Lung (tissue), 11 donors: ENCODE measurements at regions not wholly inside any gene's neighbourhood (a gene's known extent, or its start where the extent isn't known, plus 50 kb on each side); places are given as distances from the start of the nearest gene placed in this dataset.
"Not testable (repeated sequence)": the region's sequence is repeated elsewhere in the genome, so short reads cannot be mapped to it uniquely, and the experiment has no call there.

Experiments
- ATAC-seq: fragments of 200-7000 bp; cut with Tn5 transposase; one replicate; pipeline ENCODE4 v1.9.1; 2020; ENCODE audit warnings: moderate number of reproducible peaks; ENCODE audit not compliant: insufficient read depth, low FRiP score
- DNase-seq, 3 donors: peaks; one replicate each; pipeline ENCODE4 v3.0.0-alpha.2; 2013 to 2017
- H3K27ac ChIP-seq, 2 donors: one replicate each; pipeline ENCODE4 v1.5.1; 2013; ENCODE audit warnings: mild to moderate bottlenecking in 2 of 2, moderate library complexity in 2 of 2, control low read depth in 1 of 2, inconsistent platforms in 1 of 2, low read depth in 1 of 2, low read length in 1 of 2
- H3K27me3 ChIP-seq, 3 donors: one replicate each; pipeline ENCODE4 v1.5.1; 2013; ENCODE audit warnings: low read length in 2 of 3; ENCODE audit not compliant: control insufficient read depth in 3 of 3, insufficient read depth in 3 of 3
- H3K36me3 ChIP-seq, 4 donors: one replicate each; pipeline ENCODE4 v1.5.1; 2013; ENCODE audit warnings: low read length in 4 of 4, mild to moderate bottlenecking in 1 of 4, moderate library complexity in 1 of 4; ENCODE audit not compliant: control insufficient read depth in 4 of 4, insufficient read depth in 4 of 4
- H3K4me1 ChIP-seq, 5 donors: one replicate each; pipeline ENCODE4 v1.5.1; 2013; ENCODE audit warnings: low read length in 5 of 5, mild to moderate bottlenecking in 2 of 5, moderate library complexity in 1 of 5; ENCODE audit not compliant: control insufficient read depth in 5 of 5, insufficient read depth in 5 of 5
- H3K4me3 ChIP-seq: one replicate; pipeline ENCODE4 v1.5.1; 2013; ENCODE audit warnings: mild to moderate bottlenecking, control low read depth, moderate library complexity
- H3K9ac ChIP-seq, 2 donors: one replicate each; pipeline ENCODE4 v1.5.1; 2013; ENCODE audit warnings: low read length in 2 of 2, control low read depth in 1 of 2; ENCODE audit not compliant: insufficient read depth in 1 of 2
- H3K9me3 ChIP-seq, 4 donors: one replicate each; pipeline ENCODE4 v1.5.1; 2013; ENCODE audit warnings: low read length in 3 of 4, mild to moderate bottlenecking in 1 of 4, moderate library complexity in 1 of 4; ENCODE audit not compliant: control insufficient read depth in 4 of 4, insufficient read depth in 3 of 4
- WGBS, 2 donors: extraction: QIAGEN DNeasy Blood & Tissue Kit; methylation state at CpG; one replicate each; pipeline ENCODE4 v1.1.7; 2013; 5-methylcytosine and 5-hydroxymethylcytosine counted together
- TF ChIP-seq, protein P1 (sequence below): IDR thresholded peaks from 2 replicates; pipeline ENCODE4 v1.5.1; 2012; ENCODE audit warnings: mild to moderate bottlenecking; ENCODE audit errors: control extremely low read depth, extremely low read depth
- donor health status: control.
- donor health status: control.
- donor health status: Bipolar disorder and iron deficiency.
- donor health status: healthy.
- donor health status: DM: yes; HTN: yes; CAD: no.

DNA sequence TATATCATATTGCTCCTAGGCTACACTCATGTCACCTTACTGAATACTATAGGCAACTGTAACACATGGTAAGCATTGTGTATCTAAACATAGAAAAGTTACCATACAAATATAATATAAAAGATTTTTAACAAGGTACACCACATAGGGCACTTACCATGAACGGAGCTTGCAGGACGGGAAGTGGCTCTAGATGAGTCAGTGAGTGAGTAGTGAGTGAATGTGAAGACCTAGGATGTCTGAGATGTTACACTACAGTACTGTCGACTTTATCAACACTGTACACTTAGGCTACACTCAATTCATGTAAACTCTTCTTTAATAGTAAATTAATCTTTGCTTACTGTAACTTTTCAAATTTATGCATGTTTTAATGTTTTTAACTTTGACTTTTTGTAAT lies 81.0 kb upstream of the PLD5 start:
- no peaks in the 10 kb centered on the region for H3K4me1 ChIP-seq
- H3K4me3 ChIP-seq, result no peak overlapping the region
- H3K27me3 ChIP-seq, result no peaks in the 10 kb centered on the region
- H3K27ac ChIP-seq, result no peak overlapping the region
- WGBS, 2 donors, result 73 to 82% methylated on average over 3 of the region's 3 CpGs
- ATAC-seq (no peak), DNase-seq (no peak)
- TF ChIP-seq, protein P1, sequence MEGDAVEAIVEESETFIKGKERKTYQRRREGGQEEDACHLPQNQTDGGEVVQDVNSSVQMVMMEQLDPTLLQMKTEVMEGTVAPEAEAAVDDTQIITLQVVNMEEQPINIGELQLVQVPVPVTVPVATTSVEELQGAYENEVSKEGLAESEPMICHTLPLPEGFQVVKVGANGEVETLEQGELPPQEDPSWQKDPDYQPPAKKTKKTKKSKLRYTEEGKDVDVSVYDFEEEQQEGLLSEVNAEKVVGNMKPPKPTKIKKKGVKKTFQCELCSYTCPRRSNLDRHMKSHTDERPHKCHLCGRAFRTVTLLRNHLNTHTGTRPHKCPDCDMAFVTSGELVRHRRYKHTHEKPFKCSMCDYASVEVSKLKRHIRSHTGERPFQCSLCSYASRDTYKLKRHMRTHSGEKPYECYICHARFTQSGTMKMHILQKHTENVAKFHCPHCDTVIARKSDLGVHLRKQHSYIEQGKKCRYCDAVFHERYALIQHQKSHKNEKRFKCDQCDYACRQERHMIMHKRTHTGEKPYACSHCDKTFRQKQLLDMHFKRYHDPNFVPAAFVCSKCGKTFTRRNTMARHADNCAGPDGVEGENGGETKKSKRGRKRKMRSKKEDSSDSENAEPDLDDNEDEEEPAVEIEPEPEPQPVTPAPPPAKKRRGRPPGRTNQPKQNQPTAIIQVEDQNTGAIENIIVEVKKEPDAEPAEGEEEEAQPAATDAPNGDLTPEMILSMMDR, result no peak
- no peak overlapping the region for H3K9ac ChIP-seq
- no peaks in the 10 kb centered on the region for H3K36me3 ChIP-seq
- H3K9me3 ChIP-seq, result peaks cover 0 to 7% (median 0%) of the 10 kb centered on the region in 4 donors

DNA sequence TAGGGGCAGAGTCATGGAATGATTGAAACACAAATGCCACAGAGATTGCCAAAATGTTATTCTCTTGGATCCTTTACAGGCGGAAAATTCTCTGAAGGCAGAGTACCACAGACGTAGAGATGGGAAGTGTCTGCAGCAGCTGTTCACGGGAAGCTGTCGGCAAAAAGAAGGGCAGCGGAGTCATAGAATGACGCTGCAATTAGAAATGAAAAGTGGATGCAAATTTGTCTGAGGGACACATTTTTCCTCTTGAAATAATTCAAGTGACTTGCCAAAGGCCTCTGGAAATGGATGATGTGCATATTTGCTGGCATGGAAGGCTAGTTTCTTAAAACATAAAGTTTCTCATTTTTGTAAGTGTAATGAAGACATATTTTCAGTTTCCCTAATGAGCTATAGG lies 77.5 kb upstream of the PLD5 start:
- H3K27me3 ChIP-seq, result no peaks in the 10 kb centered on the region
- WGBS, 2 donors, result 79 to 82% methylated on average over 6 of the region's 6 CpGs
- no peak overlapping the region for H3K4me3 ChIP-seq
- ATAC-seq (no peak), DNase-seq (no peak)
- no peak overlapping the region for H3K9ac ChIP-seq
- no peak overlapping the region for H3K27ac ChIP-seq
- H3K9me3 ChIP-seq, result peaks cover 0 to 7% (median 2%) of the 10 kb centered on the region in 4 donors
- no peaks in the 10 kb centered on the region for H3K4me1 ChIP-seq
- no peaks in the 10 kb centered on the region for H3K36me3 ChIP-seq
- TF ChIP-seq, protein P1, result no peak

DNA sequence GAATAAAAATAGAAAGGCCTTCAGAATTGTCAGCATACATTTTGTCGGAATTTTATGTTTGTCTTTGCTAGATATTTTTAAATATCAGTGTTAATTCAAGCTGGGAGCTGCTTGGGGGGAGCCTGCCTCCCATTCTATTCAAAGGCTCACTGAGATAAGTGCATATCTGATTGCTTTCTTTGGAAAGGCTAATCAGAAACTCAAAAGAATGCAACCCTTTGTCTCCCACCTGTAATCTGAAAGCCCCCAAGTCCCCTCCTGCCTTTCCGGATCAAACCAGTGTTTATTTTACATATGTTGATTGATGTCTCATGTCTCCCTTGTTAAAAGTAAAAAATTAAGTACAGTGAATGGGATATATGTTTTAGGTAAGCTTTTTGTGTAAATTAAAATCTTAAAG lies 69.3 kb upstream of the PLD5 start:
- not testable (repeated sequence) for H3K4me1 ChIP-seq, H3K9ac ChIP-seq, H3K4me3 ChIP-seq, H3K36me3 ChIP-seq, H3K27me3 ChIP-seq, H3K27ac ChIP-seq, H3K9me3 ChIP-seq, ATAC-seq, DNase-seq
- 36 to 54% methylated on average over 2 of the region's 2 CpGs for WGBS, 2 donors

DNA sequence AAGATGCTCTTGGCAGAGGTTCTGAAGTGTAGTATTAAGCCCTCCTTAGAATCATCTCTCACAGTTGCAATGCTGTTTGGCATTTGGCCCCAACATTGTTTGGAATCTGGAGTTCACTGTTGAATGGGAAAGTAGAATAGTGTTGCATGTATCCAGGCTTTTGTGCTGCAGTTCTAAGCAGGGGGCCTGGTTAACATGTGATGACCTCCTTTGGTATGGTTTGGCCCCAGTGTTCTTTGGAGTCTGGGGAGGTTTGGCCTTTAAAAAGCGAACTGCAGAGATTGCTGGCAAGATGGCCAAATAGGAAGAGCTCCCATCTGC lies 61.8 kb upstream of the PLD5 start:
- Histone ChIP-seq H3K9me3 (peaks cover 0 to 3% (median 0%) of the 10 kb centered on the region in 4 donors), H3K27ac (no peak overlapping the region), H3K27me3 (no peaks in the 10 kb centered on the region), H3K4me3 (no peak overlapping the region), H3K4me1 (no peaks in the 10 kb centered on the region), H3K9ac (no peak overlapping the region), H3K36me3 (no peaks in the 10 kb centered on the region)
- TF ChIP-seq, protein P1, result no peak
- WGBS, 2 donors, result 69 to 85% methylated on average over 1 of the region's 1 CpG
- ATAC-seq, result no peak
- DNase-seq, result no peak
